ENCODE measurements at regions not wholly inside any gene's neighbourhood (a gene's known extent, or its start where the extent isn't known, plus 50 kb on each side); places are given as distances from the start of the nearest gene placed in this dataset.
A peak's percentile ranks its signal among the peaks of the same experiment; 100 is the strongest.
"Not testable (repeated sequence)": the region's sequence is repeated elsewhere in the genome, so short reads cannot be mapped to it uniquely, and the experiment has no call there.

DNA sequence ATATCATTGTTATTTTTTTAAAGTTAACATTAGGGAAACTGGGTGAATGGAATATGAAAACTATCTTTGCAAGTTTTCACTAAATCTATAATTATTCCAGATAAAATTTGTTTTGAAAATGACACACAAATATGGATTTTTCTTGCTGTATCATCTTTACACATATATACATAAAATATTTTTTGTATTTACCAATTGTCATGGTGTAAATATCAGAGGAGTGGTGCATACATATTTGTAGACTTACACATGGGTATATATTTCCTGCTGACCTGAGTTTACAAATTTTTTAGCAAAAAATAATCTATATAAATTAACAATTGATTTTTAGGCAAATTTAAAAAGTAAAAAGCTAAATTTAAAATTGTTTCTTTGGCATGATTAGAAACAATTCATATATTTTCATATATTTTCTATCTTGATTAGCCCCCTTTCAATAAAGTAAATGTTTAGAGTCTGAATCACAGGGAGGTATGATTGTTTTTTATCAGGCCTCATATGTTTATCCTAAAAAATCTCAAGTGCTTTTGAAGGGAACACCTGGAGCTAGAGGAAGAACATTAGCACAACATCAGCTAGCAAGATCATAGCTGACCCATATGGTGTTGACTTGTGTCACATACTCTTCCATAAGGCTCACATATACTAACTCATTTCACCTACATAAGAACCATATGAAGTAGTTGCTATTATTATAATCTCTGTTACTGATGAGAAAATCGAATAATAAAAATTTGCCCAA is 671.8 kb upstream of the GJE1 start:
- FAIRE-seq (no peak), DNase-seq (ENCODE audit: low spot score) (no peak)

DNA sequence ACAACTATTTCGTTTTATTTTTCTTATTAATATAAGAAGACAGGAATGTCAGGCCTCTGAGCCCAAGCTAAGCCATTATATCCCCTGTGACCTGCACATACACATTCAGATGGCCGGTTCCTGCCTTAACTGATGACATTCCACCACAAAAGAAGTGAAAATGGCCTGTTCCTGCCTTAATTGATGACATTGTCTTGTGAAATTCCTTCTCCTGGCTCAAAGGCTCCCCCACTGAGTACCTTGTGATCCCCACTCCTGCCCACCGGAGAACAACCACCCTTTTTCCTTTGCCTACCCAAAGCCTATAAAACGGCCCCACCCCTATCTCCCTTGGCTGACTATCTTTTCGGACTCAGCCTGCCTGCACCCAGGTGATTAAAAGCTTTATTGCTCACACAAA is 672.5 kb upstream of the GJE1 start:
- FAIRE-seq; DNase-seq (ENCODE audit: low spot score): not testable (repeated sequence)

DNA sequence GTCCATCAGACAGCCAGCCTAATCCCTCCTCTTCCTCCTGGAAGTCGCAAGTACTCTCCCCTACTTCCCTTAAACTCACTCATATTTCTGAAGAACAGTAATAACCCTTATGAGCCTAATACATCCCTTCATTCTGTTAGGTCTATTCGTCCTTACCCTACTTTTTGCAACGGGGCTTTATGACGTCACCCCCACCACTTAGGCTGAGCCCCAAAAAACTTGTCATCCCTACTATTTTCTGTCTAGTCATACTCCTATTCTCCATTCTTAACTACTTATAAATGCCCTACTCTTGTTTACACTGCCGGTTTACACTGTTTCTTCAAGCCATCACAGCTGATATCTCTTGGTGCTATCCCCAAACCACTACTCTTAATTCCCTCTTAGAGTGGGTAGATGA is 674.7 kb upstream of the GJE1 start:
- DNase-seq (ENCODE audit: low spot score); FAIRE-seq: not testable (repeated sequence)

DNA sequence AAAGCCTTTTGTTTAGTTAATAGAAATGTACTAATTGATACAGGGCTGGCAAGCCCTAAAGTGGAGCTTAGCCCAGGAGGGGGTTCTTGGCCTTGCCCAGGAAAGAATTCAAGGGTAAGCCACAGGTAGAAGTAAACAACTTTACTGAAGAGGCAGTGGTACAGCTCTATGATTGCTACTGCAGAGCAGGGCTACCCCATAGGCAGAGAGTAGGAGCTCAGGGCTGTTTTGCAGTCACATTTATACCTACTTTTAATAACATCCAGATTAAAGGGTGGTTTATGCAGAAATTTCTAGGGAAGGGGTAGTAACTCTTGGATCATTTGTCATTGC is 680.4 kb upstream of the GJE1 start:
- no peak for FAIRE-seq

DNA sequence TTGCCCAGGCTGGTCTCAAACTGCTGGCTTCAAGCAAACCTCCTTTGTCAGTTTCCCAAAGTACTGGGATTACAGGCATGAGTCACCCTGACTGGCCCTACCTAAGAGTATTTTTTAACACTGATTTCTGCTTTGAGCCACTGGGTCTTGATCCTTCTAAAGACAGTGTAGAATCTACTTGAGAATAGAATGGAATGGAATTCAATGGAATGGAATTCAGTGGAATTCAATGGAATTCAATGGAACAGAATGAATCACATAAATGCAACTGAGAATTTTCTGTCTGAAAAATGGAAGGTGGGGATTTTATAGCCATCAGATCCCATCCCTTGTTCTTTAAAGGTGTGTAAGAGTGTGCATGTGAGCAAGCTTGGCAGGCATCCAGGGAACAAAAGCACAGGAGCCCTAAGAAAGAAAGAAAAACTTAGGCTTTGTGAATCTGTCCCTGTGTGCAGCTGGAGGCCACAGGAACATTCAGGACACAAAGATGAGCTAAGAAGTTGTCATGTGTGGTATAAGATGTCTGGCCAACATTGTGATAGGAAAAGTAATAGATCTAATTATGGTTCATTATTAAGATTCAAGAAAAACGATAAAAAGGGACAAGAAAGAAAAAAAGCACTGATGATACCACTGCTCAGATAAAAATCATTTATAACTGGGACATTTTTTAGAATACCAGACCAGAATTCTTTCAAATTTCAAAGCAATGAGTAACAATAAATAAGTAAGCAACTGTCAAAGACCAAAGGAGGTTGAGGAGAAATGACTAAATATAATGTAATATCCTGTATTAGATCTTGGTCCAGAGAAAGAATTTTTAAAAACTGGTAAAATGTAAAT is 681.0 kb upstream of the GJE1 start:
- FAIRE-seq (peak; percentile 60), DNase-seq (ENCODE audit: low spot score) (peak; percentile 69)

More for the DNA sequence above, 680.4 kb upstream of the GJE1 start:
- no peak for DNase-seq (ENCODE audit: low spot score)

DNA sequence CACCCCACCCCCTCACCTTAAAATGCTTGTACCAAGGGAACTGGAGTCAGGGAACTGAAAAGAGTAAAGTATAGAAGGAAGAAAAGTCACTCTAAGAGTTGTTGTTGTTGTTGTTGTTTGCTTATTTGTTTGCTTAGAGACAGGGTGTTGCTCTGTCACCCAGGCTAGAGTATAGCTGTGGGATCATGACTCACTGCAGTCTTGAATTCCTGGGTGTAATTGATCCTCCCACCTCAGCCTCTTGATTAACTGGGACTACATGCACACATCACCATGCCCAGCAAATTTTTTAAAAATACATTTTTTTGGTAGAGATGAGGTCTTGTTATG is 681.6 kb upstream of the GJE1 start:
- no peak for DNase-seq (ENCODE audit: low spot score)
- no peak for FAIRE-seq

DNA sequence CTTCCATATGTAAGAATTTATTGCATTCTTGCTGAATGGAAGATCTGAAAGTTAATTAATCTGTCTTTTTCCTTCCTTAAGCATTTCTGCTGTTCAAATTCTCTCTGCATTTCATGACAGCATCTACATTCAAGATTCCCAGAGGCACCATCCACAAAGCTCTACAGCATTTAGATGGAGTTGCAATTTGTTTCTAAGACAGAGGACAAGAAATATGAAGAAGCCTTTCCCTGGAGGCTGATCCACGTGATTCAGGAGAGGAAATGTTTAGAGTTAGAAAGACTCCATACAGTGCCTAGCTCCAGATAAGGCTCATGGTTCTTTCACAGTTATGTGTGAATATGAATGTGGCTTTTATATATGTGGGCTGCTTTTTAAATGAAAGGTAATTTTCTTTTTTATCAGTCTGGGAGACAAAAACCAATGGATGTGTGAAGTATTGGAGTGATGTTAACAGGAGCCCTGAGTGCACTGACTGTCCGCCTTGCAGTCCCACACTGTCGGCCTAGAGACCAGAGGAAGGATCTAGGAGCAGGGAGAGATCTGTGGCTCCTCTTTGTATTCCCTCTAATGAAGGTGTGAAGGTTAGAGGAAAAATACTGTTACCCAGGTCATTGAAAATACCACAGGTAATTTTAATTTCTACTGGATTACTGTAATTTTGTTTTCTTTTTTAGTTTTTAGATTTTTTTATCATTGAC is 686.6 kb upstream of the GJE1 start:
- FAIRE-seq: no peak
- no peak for DNase-seq (ENCODE audit: low spot score)

DNA sequence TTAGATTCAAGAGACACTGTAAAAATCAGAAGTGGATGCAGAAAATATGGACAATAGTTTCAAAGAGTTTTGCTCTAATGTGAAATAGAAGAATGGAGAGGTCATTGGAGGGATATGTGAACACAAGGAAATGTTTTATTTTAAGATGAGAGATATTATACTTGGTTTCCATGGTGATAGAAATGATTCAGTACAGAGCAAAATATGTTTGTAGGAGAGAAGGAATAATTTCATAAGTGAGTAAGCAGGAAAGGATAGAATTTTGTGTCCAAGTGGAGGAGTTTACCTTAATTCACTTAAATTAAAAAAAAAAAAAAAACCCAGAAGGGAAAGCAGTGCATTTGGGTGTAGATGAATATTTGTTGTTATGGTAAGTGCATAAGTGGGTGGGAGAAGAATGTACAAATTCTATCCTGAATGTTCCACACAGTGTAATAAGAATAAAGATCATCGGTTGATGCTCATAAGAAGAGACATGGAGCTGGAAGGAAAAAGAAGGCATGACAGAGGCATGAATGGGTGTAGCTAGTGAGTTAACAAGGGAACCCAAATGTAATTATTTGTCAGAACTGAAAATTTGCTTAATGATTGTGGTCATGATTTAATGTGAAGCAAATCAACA is 688.9 kb upstream of the GJE1 start:
- FAIRE-seq: no peak
- DNase-seq (ENCODE audit: low spot score): no peak

DNA sequence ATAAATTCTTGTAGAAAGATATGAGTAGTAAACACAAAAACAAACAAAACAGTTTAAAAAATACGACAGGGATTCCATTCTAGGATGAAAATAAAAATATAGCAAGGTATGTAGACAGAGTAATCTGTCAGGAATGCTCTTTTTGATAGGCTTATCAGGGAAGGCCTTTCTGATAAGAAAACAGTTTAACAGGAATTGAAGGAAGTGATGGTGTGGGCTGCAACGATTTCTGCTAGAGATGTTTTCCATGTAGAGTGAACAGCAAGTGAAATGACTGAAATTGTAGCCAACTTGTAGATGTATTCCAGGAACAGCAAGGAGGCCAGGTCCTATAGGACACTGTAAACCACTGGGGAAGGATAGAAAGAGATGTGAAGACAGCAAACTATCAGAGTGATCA is 689.7 kb upstream of the GJE1 start:
- FAIRE-seq: no peak

DNA sequence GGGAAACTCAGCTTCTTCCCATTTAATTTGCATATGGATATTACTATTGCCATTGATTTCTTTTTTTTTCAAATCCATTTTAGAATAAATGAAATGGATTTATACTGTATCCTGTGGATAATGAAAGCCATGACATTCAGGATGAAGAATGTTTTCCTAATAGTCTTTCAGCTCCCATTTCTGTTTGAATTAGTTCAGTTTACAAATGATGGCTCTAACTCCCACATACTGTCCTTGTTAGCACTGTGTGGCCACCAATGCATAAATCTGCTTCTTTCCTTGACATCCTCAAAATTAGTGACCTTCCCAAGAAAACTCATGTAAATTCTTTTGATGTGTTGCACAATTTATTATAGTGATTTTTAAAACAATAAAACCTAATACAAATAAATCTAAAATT is 693.2 kb upstream of the GJE1 start:
- no peak for DNase-seq (ENCODE audit: low spot score)
- FAIRE-seq: no peak

More for the DNA sequence above, 689.7 kb upstream of the GJE1 start:
- DNase-seq (ENCODE audit: low spot score): no peak

DNA sequence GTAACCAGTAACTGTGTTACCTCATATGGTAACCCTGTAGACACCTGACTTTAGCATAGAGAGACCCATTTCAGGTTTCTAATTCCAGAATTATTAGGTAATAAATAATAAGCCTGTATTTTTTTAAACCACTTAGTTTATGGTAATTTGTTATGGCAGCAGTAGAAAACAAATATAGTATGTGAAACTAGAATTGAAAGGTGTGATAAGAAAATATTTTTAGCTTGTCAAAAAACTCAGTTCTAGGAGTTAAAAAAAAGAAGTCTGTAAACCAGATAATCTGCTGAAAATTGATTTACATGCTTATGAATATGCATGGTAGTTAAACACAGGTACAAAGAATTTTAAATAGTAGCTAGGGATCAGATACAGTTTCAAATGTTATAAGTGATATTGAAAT is 695.0 kb upstream of the GJE1 start:
- no peak for FAIRE-seq

DNA sequence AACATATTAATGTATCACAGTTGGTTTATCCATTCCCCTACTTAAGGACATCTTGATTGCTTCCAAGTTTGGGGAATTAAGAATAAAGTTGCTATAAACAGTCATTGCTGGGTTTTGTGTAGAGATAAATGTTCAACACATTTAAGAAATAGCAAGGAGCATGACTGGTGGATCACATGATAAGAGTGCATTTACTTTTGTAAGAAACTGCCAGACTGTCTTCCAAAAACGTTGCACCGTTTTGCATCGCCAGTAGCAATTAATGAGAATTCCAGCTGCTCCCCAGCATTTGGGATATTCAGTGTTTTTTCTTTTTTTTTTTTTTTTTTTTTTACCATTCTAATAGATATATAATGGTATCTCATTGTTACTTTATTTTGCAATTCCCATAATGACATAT is 695.7 kb upstream of the GJE1 start:
- FAIRE-seq (no peak), DNase-seq (ENCODE audit: low spot score) (no peak)

More for the DNA sequence above, 695.0 kb upstream of the GJE1 start:
- no peak for DNase-seq (ENCODE audit: low spot score)

DNA sequence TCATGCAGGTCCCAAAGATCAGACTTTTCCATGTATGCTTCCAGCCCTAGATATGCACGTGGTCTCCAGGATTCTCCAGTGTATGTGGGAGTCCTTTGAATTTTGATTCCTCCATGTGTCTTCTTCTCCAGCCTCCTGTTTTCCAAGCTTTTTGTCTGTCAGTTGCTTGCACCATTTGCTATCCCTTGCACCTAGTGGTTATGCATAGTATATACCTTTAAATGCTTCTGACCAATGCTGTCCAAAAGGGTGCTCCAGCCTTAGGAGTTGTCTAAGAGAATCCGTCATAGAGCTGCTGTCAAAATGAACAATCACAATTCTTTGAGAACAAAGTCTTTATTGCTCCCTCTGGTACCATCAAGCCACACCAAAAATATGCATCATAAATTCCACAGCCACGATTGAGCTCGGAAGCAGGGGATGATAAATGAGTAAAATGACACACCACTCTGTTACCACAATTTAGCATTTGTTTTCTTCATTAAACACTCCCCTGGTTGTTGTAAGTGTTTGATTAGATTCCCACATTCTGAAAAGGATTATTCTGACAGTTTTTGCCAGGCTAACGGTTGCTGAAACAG is 706.2 kb upstream of the GJE1 start:
- DNase-seq (ENCODE audit: low spot score) (no peak), FAIRE-seq (no peak)

DNA sequence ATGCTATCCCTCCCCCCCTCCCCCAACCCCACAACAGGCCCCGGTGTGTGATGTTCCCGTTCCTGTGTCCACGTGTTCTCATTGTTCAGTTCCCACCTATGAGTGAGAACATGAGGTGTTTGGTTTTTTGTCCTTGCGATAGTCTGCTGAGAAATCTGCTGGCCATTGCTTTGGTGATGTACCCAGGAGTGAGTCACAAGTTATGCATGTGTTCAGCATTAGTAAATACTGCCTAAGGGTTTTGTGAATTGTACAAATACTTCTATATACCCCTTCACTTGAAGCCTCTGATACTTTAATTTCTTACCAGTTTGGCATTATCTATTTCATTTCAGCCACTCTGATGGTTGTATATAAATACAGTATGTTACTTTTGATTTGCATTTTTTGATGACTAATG is 711.3 kb upstream of the GJE1 start:
- FAIRE-seq (peak; percentile 16), DNase-seq (ENCODE audit: low spot score) (peak; percentile 46)

DNA sequence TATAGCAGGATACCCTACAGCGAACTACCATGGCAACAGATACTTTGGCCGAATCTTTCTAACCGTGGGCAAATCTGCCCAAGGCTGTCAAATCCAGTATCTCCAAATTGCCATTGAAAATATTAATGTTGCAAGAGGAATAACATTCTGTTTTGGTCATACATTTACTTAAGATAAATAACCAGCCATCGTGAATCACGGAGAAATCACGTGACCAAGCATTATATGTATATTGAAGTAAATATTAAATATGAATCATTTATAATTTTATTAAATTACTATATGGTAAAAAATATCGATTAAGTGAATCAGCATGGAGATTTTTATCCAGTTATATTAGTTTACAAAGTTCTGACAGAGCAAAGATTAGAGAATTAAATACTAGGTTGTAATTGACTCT is 714.6 kb upstream of the GJE1 start:
- no peak for FAIRE-seq
- DNase-seq (ENCODE audit: low spot score): no peak

DNA sequence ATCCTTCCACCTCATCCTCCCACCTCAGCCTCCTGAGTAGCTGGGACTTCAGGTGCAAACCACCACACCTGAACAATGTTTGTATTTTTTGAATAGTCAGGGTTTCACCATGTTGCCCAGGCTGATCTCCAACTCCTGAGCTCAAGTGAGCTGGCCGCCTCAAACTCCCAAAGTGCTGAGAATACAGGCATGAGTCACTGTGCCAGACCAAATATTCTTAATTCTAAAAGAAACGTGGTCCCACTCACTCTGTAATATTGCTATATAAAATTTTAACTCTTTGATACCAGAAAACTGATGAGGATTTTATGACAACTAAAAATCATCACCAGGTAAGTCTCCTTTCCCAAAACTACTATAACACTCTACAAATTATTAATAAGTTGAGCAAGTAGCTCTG is 716.8 kb upstream of the GJE1 start:
- DNase-seq (ENCODE audit: low spot score) (no peak), FAIRE-seq (no peak)

DNA sequence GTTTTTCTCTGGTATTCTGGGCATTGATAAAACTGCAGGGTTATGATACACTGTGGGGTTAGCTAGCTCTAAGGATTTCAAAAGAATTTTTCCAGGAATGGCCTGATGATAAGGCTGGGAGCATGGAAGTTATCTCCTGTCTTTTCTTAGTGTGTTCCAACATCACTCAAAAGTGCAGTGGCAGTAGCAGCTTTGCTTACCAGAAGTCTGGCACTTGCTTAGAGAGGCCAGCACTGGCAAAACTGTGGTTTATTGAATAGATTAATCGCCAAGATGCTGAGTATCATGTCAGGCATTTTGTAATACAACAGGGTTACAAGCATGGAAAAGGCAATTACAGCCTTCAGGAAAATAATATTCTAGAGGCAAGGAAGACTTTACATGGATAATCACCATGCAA is 719.5 kb upstream of the GJE1 start:
- FAIRE-seq: no peak

DNA sequence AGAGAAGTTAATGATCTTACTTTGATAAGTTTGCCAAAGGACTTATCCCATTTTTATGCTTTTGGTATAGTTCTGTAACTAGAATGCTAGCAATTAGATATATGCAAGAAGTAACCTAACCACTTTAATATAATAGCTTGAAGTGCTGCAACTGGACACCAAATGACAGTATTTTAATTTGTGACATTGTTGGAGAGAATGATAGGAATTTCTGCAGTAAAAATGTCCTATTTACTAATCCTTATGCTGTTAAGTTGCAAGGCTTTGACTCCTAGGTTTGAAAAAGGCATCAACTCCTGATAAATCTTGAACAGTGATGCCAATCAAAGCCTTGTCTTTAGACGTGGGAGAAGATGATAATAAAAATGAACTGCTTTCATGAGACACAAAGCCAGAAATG is 726.0 kb upstream of the GJE1 start:
- DNase-seq (ENCODE audit: low spot score) (no peak), FAIRE-seq (no peak)

More for the DNA sequence above, 719.5 kb upstream of the GJE1 start:
- no peak for DNase-seq (ENCODE audit: low spot score)

DNA sequence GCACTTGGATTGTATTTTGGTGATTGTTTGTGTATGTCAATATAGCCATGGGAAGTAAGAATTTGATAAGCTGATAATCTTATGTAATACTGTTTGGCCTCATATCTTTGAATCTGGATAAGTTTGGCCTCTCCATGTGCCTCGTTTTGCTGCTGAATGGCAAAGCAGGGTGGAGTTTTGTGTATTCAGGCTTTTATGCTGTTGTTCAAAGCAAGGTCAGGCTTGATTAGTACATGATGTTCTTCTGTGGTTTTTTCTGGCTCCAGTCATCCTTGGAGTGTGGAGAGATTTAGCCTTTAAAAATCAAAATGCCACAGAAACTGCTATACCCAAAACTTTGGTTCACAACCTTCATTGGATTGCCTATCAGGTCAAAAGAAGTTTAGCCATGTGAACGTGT is 728.9 kb upstream of the GJE1 start:
- no peak for DNase-seq (ENCODE audit: low spot score)
- FAIRE-seq: no peak

DNA sequence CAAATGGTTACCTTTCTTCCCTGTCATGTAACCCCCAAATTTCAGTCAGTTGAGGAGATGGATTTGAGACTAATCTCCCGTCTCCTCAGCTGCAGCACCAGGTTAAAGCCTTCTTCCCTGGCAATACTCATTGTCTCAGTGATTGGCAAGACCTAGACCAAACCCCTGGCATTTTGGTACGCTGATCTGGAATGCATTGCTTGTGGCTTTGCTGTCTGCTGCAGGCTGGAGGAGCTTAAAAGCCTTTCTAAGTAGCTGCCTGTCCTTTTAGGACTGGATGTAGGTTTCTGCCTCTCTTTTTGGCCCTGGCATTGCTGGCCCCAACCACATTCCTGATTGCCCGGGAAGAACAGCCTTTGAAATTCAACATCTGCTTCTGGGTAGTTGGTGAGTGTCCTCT is 729.6 kb upstream of the GJE1 start:
- DNase-seq (ENCODE audit: low spot score): no peak
- FAIRE-seq: no peak

DNA sequence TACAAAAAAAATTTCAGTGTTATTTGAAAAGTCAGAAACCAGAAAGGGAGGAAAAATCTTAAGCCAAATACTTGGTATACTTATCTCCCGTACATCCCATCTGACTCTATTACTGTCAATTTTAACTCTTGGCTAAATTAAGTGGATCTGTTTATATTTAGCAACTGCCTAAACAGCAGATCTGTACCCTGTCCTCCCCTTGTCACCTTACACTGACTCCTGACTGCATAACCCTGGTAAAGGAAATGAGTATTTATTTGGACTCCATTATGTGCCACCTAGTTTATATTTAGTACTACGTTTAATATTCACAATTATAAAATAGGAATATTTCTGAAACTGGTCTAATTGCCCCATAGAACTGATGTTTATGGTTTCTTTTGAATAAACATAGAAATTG is 730.2 kb upstream of the GJE1 start:
- FAIRE-seq (no peak), DNase-seq (ENCODE audit: low spot score) (no peak)

DNA sequence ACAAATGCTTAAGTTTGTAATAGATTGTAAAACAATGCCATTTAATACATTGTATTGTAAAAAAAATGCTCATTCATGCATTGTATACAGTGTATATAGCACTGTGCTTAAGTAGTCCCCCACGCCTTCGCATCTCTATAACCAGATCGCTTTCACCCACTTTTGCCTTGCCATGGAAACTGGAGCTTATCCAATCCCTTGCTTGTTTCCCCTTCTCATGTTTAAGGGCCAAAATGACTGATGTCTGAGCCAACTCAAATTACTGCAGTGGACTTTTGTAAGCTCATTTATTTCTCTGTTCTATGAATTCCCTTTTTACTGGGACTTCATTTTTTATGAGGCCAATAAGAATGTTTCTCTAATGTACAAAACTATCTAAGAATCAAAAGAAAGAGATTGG is 730.9 kb upstream of the GJE1 start:
- FAIRE-seq (no peak), DNase-seq (ENCODE audit: low spot score) (no peak)

All from RCC 7860 (cell line).